ENCODE measurements at regions not wholly inside any gene's neighbourhood (a gene's known extent, or its start where the extent isn't known, plus 50 kb on each side); places are given as distances from the start of the nearest gene placed in this dataset.

- H3K36me3 ChIP-seq (ENCODE audit: control insufficient read depth in 2 of 2, extremely low read depth in 1 of 2, insufficient read depth in 2 of 2, low read length in 2 of 2) = no peaks in the 10 kb centered on the region
- ChIA-PET POLR2A (no interaction called here), CTCF (no interaction called here)
- H3K79me2 ChIP-seq (ENCODE audit: control insufficient read depth, insufficient read depth, low read length) = no peaks in the 10 kb centered on the region
- no peaks in the 10 kb centered on the region for H3K9me1 ChIP-seq (replicated peaks; ENCODE audit: control insufficient read depth, extremely low read depth, insufficient read depth, low read length)
- H3K4me1 ChIP-seq (ENCODE audit: control insufficient read depth, extremely low read depth, insufficient read depth, low read length) = peaks cover 8% of the 10 kb centered on the region
- H3K4me3 ChIP-seq (replicated peaks in 1 of 3; ENCODE audit: insufficient read depth in 1 of 3, low read depth in 1 of 3, low read length in 3 of 3) = no peak overlapping the region
- H3K4me2 ChIP-seq (ENCODE audit: insufficient read depth, low read length) = no peak overlapping the region
- H4K20me1 ChIP-seq (replicated peaks; ENCODE audit: control insufficient read depth, extremely low read depth, insufficient read depth, low read length) = no peaks in the 10 kb centered on the region
- no peak overlapping the region for H3K9ac ChIP-seq (replicated peaks; ENCODE audit: extremely low read depth, insufficient read depth, low read length)
- FAIRE-seq = no peak
- TF ChIP-seq GATA2 (IDR thresholded peaks at IDR 0.05; ENCODE audit: insufficient read depth, insufficient read length, low read depth, low read length) (no peak), MAX (IDR thresholded peaks at IDR 0.05; ENCODE audit: insufficient read depth, insufficient read length) (no peak), JUN (IDR thresholded peaks at IDR 0.05; ENCODE audit: borderline replicate concordance, insufficient read depth, insufficient read length, low read depth) (no peak), POLR2AphosphoS5 (IDR thresholded peaks at IDR 0.05; ENCODE audit: insufficient read depth, low read depth, low read length) (no peak), CTCF (IDR thresholded peaks at IDR 0.05; ENCODE audit: extremely low read depth in 1 of 2, insufficient read depth in 1 of 2, low read depth in 1 of 2, low read length in 2 of 2) (no peak), POLR2A (IDR thresholded peaks at IDR 0.05; ENCODE audit: low read depth, low read length) (no peak), FOS (IDR thresholded peaks at IDR 0.05; ENCODE audit: borderline replicate concordance, insufficient read depth, low read length) (no peak), MYC (IDR thresholded peaks at IDR 0.05; ENCODE audit: low read depth, low read length) (no peak), EZH2 (IDR thresholded peaks at IDR 0.05; ENCODE audit: borderline replicate concordance, low read depth, low read length, severe bottlenecking) (no peak)
- no peaks in the 10 kb centered on the region for H3K9me3 ChIP-seq (replicated peaks; ENCODE audit: control insufficient read depth, insufficient read depth, low read length)
- dilution Hi-C loops (cut with MboI; ENCODE audit: extremely low pct_ligation_motif_present, low sequenced_read_pairs) = no loop called here
- no peaks in the 10 kb centered on the region for H3K27me3 ChIP-seq (ENCODE audit: control insufficient read depth in 2 of 2, insufficient read depth in 2 of 2, low read length in 2 of 2)
- intact Hi-C loops (cut with micrococcal nuclease) = loop anchor here (10.0 kb wide), 1 partner anchor 577 kb away; no protein-coding TSS in a partner anchor
- no peak overlapping the region for H3K27ac ChIP-seq (ENCODE audit: insufficient read depth, low read depth, low read length)
- no peak overlapping the region for H2AFZ ChIP-seq (ENCODE audit: low read depth, low read length)
- DNase-seq (ENCODE audit: low read depth, low spot score) = no peak
- no TSS peak for BruUV-seq (replicated peaks)
Measured at GRCh38 chr14:55847766-55848165, 267.8 kb downstream of the KTN1 start.
